ENCODE measurements at regions not wholly inside any gene's neighbourhood (a gene's known extent, or its start where the extent isn't known, plus 50 kb on each side); places are given as distances from the start of the nearest gene placed in this dataset.

DNA sequence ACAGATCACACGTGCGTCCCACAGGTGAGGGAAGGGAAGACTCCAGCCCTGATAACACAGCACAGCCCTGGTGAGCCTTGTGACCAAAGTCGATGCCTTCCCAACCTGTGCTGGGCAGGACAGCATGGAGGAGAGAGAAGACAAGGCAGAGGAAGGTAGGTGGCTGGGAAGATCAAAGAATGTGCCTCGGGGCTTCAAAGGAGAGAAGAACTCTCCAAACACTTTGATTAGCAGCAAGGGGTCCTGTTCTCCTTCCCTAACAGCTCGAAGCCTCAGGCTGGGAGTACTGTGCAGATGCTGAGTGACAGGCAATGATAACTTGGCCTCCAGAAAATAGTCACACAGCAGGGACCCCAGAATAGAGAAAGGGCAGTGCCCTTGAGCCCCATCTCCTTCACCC, 288.5 kb downstream of the TCERG1L start:
- no peak for TF ChIP-seq CHD1 (IDR thresholded peaks at IDR 0.05; ENCODE audit: low read depth, low read length)
- TF ChIP-seq, protein P1, sequence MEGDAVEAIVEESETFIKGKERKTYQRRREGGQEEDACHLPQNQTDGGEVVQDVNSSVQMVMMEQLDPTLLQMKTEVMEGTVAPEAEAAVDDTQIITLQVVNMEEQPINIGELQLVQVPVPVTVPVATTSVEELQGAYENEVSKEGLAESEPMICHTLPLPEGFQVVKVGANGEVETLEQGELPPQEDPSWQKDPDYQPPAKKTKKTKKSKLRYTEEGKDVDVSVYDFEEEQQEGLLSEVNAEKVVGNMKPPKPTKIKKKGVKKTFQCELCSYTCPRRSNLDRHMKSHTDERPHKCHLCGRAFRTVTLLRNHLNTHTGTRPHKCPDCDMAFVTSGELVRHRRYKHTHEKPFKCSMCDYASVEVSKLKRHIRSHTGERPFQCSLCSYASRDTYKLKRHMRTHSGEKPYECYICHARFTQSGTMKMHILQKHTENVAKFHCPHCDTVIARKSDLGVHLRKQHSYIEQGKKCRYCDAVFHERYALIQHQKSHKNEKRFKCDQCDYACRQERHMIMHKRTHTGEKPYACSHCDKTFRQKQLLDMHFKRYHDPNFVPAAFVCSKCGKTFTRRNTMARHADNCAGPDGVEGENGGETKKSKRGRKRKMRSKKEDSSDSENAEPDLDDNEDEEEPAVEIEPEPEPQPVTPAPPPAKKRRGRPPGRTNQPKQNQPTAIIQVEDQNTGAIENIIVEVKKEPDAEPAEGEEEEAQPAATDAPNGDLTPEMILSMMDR (conservative IDR thresholded peaks at IDR 0.05; ENCODE audit: low read depth, low read length): no peak
